Ishikawa (cell line): ENCODE measurements at regions not wholly inside any gene's neighbourhood (a gene's known extent, or its start where the extent isn't known, plus 50 kb on each side); places are given as distances from the start of the nearest gene placed in this dataset.

ENCODE experiments used
- CEBPB ChIP-seq: IDR thresholded peaks from 2 replicates; pipeline ENCODE4 v1.6.1; 2012
- CREB1 ChIP-seq: IDR thresholded peaks from 2 replicates; pipeline ENCODE4 v1.6.1; 2012; ENCODE audit warnings: low read depth
- EGR1 ChIP-seq: IDR thresholded peaks from 2 replicates; pipeline ENCODE4 v1.6.1; 2012
- EP300 ChIP-seq: IDR thresholded peaks from 2 replicates; pipeline ENCODE4 v1.6.1; 2012; ENCODE audit warnings: borderline replicate concordance
- FOXM1 ChIP-seq: IDR thresholded peaks from 2 replicates; pipeline ENCODE4 v1.6.1; 2012; ENCODE audit warnings: low read depth, borderline replicate concordance
- NFIC ChIP-seq: IDR thresholded peaks from 2 replicates; pipeline ENCODE4 v1.6.1; 2012
- RAD21 ChIP-seq: IDR thresholded peaks from 2 replicates; pipeline ENCODE4 v1.6.1; 2012; ENCODE audit warnings: low read depth
- TAF1 ChIP-seq: IDR thresholded peaks from 2 replicates; pipeline ENCODE4 v1.6.1; 2012; ENCODE audit warnings: low read depth, mild to moderate bottlenecking
- TCF12 ChIP-seq: IDR thresholded peaks from 2 replicates; pipeline ENCODE4 v1.6.1; 2012; ENCODE audit warnings: low read depth
- TEAD4 ChIP-seq: IDR thresholded peaks from 2 replicates; pipeline ENCODE4 v1.6.1; 2012
- YY1 ChIP-seq: IDR thresholded peaks from 2 replicates; pipeline ENCODE4 v1.6.1; 2012; ENCODE audit warnings: low read depth
- ZBTB7A ChIP-seq: IDR thresholded peaks from 2 replicates; pipeline ENCODE4 v1.6.1; 2012; ENCODE audit warnings: low read depth
- TF ChIP-seq, protein P1 (sequence below): IDR thresholded peaks from 2 replicates; pipeline ENCODE4 v1.6.1; 2012
- TF ChIP-seq, protein P2 (sequence below): IDR thresholded peaks from 2 replicates; pipeline ENCODE4 v1.6.1; 2012
- TF ChIP-seq, protein P3 (sequence below): IDR thresholded peaks from 2 replicates; pipeline ENCODE4 v1.6.1; 2012; ENCODE audit warnings: low read depth, mild to moderate bottlenecking

GRCh38 chr6:169897601-169898358 lies 146.4 kb downstream of the ERMARD start:
- no peak for TF ChIP-seq TCF12
- TF ChIP-seq RAD21, result no peak
- TF ChIP-seq CEBPB, result no peak
- TF ChIP-seq EP300, result no peak
- no peak for TF ChIP-seq NFIC
- TF ChIP-seq, protein P1, sequence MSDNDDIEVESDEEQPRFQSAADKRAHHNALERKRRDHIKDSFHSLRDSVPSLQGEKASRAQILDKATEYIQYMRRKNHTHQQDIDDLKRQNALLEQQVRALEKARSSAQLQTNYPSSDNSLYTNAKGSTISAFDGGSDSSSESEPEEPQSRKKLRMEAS, result no peak

GRCh38 chr6:169896826-169897456 lies 145.5 kb downstream of the ERMARD start:
- TF ChIP-seq NFIC (no peak), CREB1 (no peak), TCF12 (no peak), TEAD4 (no peak), TAF1 (no peak), EGR1 (no peak), RAD21 (no peak), ZBTB7A (no peak), FOXM1 (no peak), EP300 (no peak)
- TF ChIP-seq, protein P1, result no peak
- TF ChIP-seq, protein P2, sequence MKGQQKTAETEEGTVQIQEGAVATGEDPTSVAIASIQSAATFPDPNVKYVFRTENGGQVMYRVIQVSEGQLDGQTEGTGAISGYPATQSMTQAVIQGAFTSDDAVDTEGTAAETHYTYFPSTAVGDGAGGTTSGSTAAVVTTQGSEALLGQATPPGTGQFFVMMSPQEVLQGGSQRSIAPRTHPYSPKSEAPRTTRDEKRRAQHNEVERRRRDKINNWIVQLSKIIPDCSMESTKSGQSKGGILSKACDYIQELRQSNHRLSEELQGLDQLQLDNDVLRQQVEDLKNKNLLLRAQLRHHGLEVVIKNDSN, result no peak
- TF ChIP-seq, protein P3, sequence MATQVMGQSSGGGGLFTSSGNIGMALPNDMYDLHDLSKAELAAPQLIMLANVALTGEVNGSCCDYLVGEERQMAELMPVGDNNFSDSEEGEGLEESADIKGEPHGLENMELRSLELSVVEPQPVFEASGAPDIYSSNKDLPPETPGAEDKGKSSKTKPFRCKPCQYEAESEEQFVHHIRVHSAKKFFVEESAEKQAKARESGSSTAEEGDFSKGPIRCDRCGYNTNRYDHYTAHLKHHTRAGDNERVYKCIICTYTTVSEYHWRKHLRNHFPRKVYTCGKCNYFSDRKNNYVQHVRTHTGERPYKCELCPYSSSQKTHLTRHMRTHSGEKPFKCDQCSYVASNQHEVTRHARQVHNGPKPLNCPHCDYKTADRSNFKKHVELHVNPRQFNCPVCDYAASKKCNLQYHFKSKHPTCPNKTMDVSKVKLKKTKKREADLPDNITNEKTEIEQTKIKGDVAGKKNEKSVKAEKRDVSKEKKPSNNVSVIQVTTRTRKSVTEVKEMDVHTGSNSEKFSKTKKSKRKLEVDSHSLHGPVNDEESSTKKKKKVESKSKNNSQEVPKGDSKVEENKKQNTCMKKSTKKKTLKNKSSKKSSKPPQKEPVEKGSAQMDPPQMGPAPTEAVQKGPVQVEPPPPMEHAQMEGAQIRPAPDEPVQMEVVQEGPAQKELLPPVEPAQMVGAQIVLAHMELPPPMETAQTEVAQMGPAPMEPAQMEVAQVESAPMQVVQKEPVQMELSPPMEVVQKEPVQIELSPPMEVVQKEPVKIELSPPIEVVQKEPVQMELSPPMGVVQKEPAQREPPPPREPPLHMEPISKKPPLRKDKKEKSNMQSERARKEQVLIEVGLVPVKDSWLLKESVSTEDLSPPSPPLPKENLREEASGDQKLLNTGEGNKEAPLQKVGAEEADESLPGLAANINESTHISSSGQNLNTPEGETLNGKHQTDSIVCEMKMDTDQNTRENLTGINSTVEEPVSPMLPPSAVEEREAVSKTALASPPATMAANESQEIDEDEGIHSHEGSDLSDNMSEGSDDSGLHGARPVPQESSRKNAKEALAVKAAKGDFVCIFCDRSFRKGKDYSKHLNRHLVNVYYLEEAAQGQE, result no peak

DNA sequence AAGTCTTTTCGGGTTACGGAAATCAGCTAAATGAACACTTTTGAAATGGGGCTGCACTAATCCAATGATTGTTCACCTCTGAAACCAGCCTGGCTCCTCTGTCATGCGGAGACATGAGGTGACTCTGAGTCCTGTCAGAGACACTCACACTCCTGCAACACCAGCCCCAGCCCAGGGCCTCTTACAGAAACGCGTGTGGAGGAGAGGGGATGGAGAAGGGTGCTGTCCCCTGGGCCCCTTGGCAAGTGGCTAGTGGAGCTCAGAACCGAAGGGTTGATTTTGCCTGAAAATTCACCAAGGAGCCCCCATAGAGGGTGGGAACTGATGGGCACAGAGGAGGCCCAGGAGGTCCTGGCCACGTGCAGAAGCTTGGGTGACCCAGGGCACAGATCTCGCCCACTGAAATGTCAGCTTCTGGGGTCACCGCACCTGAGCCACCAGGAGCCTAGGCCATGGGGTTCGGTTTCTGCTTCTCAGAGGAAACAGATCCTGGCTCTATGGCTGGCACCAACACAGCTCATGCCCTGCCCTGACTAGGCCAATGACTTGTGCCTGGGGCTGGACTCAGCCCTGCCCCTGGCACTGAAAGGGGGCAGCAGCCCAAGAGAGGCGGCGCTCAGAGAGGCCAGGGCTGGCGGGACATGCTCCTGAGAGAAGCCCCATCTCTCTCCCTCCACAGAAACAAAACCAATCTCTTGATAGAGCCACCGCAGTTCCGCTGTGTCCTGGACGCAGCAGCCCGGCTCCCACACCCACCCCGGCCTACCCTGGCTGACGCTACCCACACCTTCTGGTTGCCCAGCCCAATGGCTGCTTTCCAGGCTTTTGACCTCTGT lies 144.7 kb downstream of the ERMARD start:
- no peak for TF ChIP-seq TAF1
- TF ChIP-seq TEAD4, result no peak
- no peak for TF ChIP-seq YY1
- no peak for TF ChIP-seq RAD21
- no peak for TF ChIP-seq ZBTB7A
- TF ChIP-seq CEBPB, result no peak
- TF ChIP-seq, protein P2, result no peak
- no peak for TF ChIP-seq FOXM1
- TF ChIP-seq TCF12, result no peak
- TF ChIP-seq, protein P3, result no peak
- TF ChIP-seq, protein P1, result no peak
- no peak for TF ChIP-seq EGR1
- no peak for TF ChIP-seq CREB1

GRCh38 chr6:169895000-169895759 lies 143.8 kb downstream of the ERMARD start:
- TF ChIP-seq TAF1 (no peak), ZBTB7A (no peak), RAD21 (no peak), FOXM1 (no peak)
- TF ChIP-seq, protein P1, result no peak
